Stimulated activated CD4-positive, alpha-beta T cell treated with anti-CD3 and anti-CD28 coated beads, Interleukin-4, amount 100 ng/mL, for 48 hours (primary cell): ENCODE measurements at regions not wholly inside any gene's neighbourhood (a gene's known extent, or its start where the extent isn't known, plus 50 kb on each side); places are given as distances from the start of the nearest gene placed in this dataset.
"Not testable (repeated sequence)": the region's sequence is repeated elsewhere in the genome, so short reads cannot be mapped to it uniquely, and the experiment has no call there.

ENCODE experiments used
- DNase-seq, 2 donors: peaks; one replicate each; pipeline ENCODE4 v3.0.0-alpha.2; 2020; ENCODE audit warnings: low read depth in 2 of 2

DNA sequence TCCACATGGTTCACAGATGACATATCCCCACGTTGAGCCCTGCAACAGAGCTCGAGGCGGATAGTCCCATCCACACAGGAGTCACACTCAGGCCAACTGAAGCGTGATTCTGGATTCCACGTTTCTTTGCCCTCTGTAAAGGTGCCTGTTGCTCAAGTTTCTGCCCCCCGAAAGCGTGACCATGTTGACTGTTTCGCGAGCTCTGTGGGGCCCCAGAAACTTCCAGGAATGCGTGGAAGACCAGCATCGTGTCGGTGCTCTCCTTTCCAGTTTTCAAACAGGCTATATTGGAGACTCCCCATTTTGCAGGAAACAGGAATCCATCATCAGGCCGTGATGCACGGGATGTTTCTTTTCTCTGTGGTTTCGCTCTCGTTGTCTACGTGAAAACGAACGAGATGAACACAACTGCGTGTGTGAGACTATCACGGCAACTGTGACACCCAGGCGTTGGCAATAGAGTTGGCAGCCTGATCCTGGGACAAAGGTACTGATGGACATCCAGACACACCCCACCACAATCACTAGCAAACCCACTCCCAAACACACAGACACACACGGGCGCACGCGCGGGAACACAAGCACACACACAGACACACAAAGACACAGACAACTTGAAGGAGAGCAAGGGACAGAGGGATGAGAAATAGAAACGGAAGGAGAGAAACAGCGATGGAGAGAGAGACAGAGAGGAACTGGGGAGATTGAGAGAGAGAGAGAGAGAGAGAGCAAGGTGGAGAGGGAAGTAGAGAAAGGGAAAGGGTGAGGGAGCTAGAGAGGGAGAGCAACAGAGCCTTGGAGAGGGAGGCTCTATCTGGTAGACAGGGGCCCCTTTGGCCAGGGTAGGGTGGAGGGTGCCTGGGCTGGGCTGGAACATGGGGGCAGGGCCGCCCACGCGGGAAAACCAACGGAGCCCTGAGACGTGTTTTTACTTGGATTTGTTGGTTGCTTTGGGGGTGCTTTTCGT, 1609.3 kb downstream of the SPATA31A7 start:
- peak in 1 of 2 donors; percentile 22 for DNase-seq

GRCh38 chr9:62799851-62800371, 1610.1 kb downstream of the SPATA31A7 start:
- peak in 1 of 2 donors; percentile 27 for DNase-seq

DNA sequence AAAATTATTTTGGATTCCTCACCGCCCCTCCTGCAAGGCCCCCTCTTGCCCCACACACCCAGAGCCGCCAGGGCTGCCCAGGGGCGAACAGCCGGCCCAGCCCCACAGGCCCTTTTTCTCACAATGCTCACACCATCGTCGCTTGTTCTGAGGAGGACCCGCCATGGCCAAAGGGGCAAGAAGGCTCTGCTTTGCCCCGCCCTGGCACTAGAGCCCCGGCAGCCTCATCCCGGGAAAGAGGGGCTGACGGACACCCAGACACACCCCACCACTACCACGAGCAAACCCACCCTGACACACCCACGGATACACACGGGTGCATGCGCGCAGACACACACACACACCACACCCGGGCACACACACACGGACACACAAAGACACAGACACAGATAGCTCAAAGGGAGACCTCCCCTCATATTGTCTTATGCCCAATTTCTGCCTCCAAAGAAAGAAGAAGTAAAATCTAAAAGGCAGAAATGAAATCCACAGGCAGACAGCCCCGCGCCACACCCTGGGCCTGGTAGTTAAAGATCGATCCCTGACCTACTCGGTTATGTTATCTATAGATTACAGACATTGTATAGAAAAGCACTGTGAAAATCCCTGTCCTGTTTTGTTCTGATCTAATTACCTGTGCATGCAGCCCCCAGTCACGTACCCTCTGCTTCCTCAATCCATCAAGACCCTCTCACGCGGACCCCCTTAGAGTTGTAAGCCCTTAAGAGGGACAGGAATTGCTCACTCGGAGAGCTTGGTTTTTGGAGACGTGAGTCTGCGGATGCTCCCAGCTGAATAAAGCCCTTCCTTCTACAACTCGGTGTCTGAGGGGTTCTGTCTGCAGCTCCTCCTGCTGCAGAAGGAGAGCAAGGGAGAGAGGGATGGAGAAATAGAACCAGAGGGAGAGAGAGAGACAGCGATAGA, 1610.9 kb downstream of the SPATA31A7 start:
- DNase-seq, result peak in 1 of 2 donors; percentile 13

- DNase-seq, result not testable (repeated sequence)
Observed at GRCh38 chr9:62801372-62801811, 1611.6 kb downstream of the SPATA31A7 start.

- peak; percentile 53 to 63 for DNase-seq
Observed at GRCh38 chr9:62801961-62802718, 1612.3 kb downstream of the SPATA31A7 start.

- DNase-seq, result not testable (repeated sequence)
Observed at GRCh38 chr9:62802719-62803079, 1612.9 kb downstream of the SPATA31A7 start.

GRCh38 chr9:62803099-62803498, 1613.3 kb downstream of the SPATA31A7 start:
- not testable (repeated sequence) for DNase-seq

DNA sequence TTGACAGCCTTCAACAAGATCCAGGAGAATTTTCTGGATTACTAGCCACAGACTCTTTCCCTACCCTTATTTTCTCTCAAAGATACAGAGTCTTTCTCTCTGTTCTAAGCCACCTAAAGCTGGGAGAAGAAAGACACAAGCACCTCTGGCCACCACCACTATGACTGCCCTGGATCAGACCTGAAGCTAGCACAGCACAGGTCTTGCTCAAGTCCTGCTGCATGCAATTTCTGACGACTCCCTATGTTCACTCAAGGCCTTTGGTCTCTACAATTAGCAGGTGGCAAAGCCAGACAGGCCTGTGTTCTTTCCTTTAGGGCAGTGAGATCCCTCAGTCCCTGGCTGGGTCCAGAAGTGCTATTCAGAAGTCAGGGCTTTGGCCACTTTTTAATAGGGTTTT, 1614.5 kb downstream of the SPATA31A7 start:
- DNase-seq, result not testable (repeated sequence)

DNA sequence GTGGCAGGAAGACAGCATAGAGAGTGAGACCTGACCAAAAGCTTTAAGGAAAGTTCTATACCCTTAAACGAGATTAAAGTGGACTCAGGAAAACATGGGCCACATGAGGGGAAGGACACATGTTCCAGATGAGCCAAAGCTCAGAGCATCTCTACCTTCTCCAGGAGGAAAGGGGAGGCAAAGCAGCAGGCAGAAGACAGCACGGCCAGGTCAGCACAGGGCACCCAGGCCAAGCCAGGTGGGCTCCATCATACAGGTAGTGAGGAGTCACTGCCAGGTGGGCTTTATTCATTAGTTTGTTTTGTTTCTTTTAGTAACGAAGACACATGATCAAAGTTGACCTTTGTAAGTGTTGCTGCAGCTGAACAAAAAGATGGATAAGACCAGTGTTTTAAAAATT, 1617.6 kb downstream of the SPATA31A7 start:
- DNase-seq, result not testable (repeated sequence)

DNA sequence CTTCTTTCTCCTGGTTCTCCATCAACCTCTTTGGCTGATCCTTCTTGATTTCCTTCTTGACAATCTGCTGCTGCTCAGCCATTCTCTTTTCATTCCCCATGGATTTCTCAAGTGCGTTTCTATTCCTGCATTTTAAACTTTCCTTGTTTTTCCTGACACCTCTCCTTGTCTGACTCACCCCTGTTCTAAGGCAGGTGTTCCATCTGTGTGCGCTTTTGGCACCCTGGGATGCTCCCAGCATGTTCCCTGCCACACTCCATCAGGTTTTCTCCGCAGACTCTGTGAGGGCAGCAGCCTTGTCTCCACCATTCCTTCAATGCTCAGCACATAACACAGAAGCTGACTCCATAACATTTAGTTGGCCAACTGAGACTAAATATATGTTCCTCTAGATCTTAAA, 1618.2 kb downstream of the SPATA31A7 start:
- not testable (repeated sequence) for DNase-seq

DNA sequence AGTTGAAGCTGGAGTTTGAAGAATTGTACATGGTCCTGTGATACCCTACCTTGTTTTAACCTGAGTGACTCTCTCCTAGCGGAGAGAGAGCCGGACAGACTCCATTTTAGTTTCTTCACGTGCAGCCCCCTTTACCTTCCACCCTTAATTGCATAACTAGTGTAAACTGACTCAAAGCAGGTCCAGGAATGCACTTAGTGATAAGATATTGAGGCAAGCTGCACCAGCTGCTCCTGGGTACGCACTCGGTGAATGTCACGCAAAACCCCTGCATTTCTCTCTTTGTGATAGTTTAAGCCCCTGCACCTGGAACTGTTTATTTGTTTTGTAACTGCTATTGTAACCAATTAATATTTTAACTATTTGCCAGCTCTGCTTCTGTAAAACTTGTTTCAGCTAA, 1620.5 kb downstream of the SPATA31A7 start:
- not testable (repeated sequence) for DNase-seq

GRCh38 chr9:62810811-62811315, 1621.0 kb downstream of the SPATA31A7 start:
- DNase-seq, result not testable (repeated sequence)

GRCh38 chr9:62815436-62815835, 1625.6 kb downstream of the SPATA31A7 start:
- not testable (repeated sequence) for DNase-seq

- DNase-seq, result not testable (repeated sequence)
Observed at GRCh38 chr9:62816331-62816730, 1626.5 kb downstream of the SPATA31A7 start.

- DNase-seq, result not testable (repeated sequence)
Observed at GRCh38 chr9:62817214-62817613, 1627.4 kb downstream of the SPATA31A7 start.

DNA sequence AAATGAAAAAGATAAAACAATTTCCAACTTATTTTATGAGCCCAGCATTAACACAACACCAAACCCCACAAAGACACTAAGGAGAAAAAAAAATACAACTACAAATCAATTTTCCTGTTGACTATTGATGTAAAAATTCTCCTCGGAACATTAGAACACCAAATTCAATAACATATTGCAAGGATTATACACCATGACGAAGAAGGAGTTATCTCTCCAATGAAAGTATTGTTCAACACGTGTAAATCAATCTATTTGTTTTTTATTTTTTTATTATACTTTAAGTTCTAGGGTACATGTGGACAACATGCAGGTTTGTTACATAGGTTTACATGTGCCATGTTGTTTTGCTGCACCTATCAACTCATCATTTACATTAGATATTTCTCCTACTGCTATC, 1632.3 kb downstream of the SPATA31A7 start:
- not testable (repeated sequence) for DNase-seq

GRCh38 chr9:62827957-62828907, 1638.4 kb downstream of the SPATA31A7 start:
- not testable (repeated sequence) for DNase-seq

DNA sequence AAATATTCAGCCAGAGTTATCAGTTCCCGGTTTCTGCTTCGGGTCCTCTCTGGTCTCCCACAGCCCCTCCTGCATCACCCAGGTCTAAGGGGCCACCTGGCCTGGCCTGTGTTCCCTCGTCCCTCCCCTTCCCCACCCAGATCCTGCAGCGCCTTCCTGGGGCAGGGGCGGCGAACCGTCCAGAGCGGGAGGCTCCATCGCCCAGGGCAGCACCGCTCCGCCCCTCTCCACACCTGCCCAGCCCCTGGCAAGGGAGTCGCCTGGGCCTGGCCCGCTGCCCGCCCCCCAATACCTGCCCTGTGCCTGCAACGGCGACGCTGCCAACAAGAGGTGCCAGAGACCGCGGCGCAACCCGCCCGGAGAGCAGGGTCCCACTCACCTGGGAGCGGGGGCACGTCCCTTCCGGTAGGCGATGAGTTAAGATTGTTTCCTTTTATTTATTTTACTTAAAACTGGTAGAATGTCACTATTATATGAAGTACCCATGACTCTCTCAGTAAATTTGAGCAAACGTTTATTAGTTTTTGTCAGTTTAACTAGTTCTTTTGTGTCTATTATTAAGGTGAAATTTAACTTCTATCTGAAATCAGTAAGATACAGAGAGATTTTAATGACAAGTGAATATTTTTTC, 1641.1 kb downstream of the SPATA31A7 start:
- not testable (repeated sequence) for DNase-seq
